Ovary (tissue), 7 donors: ENCODE measurements at regions not wholly inside any gene's neighbourhood (a gene's known extent, or its start where the extent isn't known, plus 50 kb on each side); places are given as distances from the start of the nearest gene placed in this dataset.

ENCODE experiments used
- DNase-seq, 5 donors: peaks; one replicate each; pipeline ENCODE4 v3.0.0-alpha.2; 2019 to 2020
- H3K27ac ChIP-seq, 2 donors: fragments of 200-600 bp; one replicate each; pipeline versions ENCODE4 v1.5.1 to v1.8.0; 2019 to 2022
- H3K27me3 ChIP-seq: fragments of 200-600 bp; one replicate; pipeline ENCODE4 v1.8.0; 2022
- H3K36me3 ChIP-seq: fragments of 200-600 bp; sonication (generic); one replicate; pipeline ENCODE4 v1.5.1; 2019
- H3K4me1 ChIP-seq: one replicate; pipeline ENCODE4 v1.8.1; 2013; ENCODE audit warnings: mild to moderate bottlenecking, moderate library complexity; ENCODE audit not compliant: insufficient read depth
- H3K4me3 ChIP-seq: fragments of 200-600 bp; sonication (generic); one replicate; pipeline ENCODE4 v1.5.1; 2017
- H3K9me3 ChIP-seq, 2 donors: fragments of 200-600 bp in 1 of 2; sonication (generic) in 1 of 2; one replicate each; pipeline versions ENCODE4 v1.5.1 to v1.8.1; 2013 to 2019; ENCODE audit warnings: mild to moderate bottlenecking in 1 of 2, moderate library complexity in 1 of 2
- CTCF ChIP-seq, 3 donors: fragments of 450-650 bp in 2 of 3; fragments of 200-600 bp in 1 of 3; IDR thresholded peaks; one replicate each; pipeline versions ENCODE4 v1.5.1 to v1.8.0; 2016 to 2022; ENCODE audit warnings: antibody characterized with exemption in 3 of 3, mild to moderate bottlenecking in 1 of 3
- EP300 ChIP-seq: sonication (generic); formaldehyde crosslinking; IDR thresholded peaks from one replicate; pipeline ENCODE4 v1.6.1; 2017; ENCODE audit warnings: antibody characterized with exemption
- POLR2A ChIP-seq: fragments of 450-650 bp; IDR thresholded peaks from one replicate; pipeline ENCODE4 v1.6.1; 2017; ENCODE audit warnings: antibody characterized with exemption, mild to moderate bottlenecking, moderate library complexity
- WGBS, 3 donors: extraction: QIAGEN DNeasy Blood & Tissue Kit in 1 of 3; methylation state at CpG; one replicate each; pipeline versions ENCODE4 v1.1.5 to v1.1.7; 2013 to 2017; 5-methylcytosine and 5-hydroxymethylcytosine counted together
- intact Hi-C, 4 donors: fragments of 100-400 bp; cut with DNase I; formaldehyde crosslinking; loops; one replicate each; pipeline versions ENCODE4 v1.11.0 to v1.15.1; 2022 to 2023
- donor health status: DM: no; HTN: no; CAD: no; lungs with moderate emphysema.
- donor health status: DM: no; HTN: no; CAD: no.
- donor health status: Bipolar disorder and iron deficiency.
- donor health status: DM: no; HTN: no; CAD: no.
- donor health status: DM: yes; HTN: yes; CAD: no.

- intact Hi-C loops, result loop anchor here in 1 of 4 donors (5.0 kb wide), 1 partner anchor 758 kb away; no protein-coding TSS in a partner anchor
- no peak overlapping the region for H3K27ac ChIP-seq
- H3K4me1 ChIP-seq, result peaks cover 1% of the 10 kb centered on the region
- no peak overlapping the region for H3K4me3 ChIP-seq
- 59 to 70% (median 61%) methylated on average over 5 of the region's 5 CpGs for WGBS, 3 donors
- peak in 4 of 5 donors; percentile 14 to 39 (median 28) for DNase-seq
- H3K9me3 ChIP-seq, result no peaks in the 10 kb centered on the region
- H3K27me3 ChIP-seq, result no peaks in the 10 kb centered on the region
- no peak for TF ChIP-seq CTCF (IDR thresholded peaks at IDR 0.05)
- no peak for TF ChIP-seq EP300
- TF ChIP-seq POLR2A, result no peak
- no peaks in the 10 kb centered on the region for H3K36me3 ChIP-seq
These were observed 91.0 kb downstream of the SCP2D1 start for GRCh38 chr20:18904624-18905023.

GRCh38 chr20:18906046-18906445 is 92.5 kb downstream of the SCP2D1 start:
- WGBS, 3 donors, result 93 to 94% (median 93%) methylated on average over 2 of the region's 2 CpGs
- Histone ChIP-seq H3K27me3 (no peaks in the 10 kb centered on the region), H3K4me1 (peaks cover 1% of the 10 kb centered on the region), H3K4me3 (no peak overlapping the region), H3K36me3 (no peaks in the 10 kb centered on the region), H3K27ac (no peak overlapping the region), H3K9me3 (no peaks in the 10 kb centered on the region)
- TF ChIP-seq CTCF (IDR thresholded peaks at IDR 0.05), result no peak
- TF ChIP-seq POLR2A, result no peak
- no peak for TF ChIP-seq EP300
- intact Hi-C loops, result loop anchor here in 1 of 4 donors (5.0 kb wide), 1 partner anchor 756 kb away; no protein-coding TSS in a partner anchor
- no peak for DNase-seq

GRCh38 chr20:18907353-18907752 is 93.8 kb downstream of the SCP2D1 start:
- Histone ChIP-seq H3K27ac (no peak overlapping the region), H3K4me1 (peaks cover 1% of the 10 kb centered on the region)
- TF ChIP-seq POLR2A (no peak), CTCF (IDR thresholded peaks at IDR 0.05) (no peak), EP300 (no peak)

GRCh38 chr20:18908109-18908508 is 94.5 kb downstream of the SCP2D1 start:
- Histone ChIP-seq H3K4me1 (peaks cover 1% of the 10 kb centered on the region), H3K27me3 (no peaks in the 10 kb centered on the region), H3K36me3 (no peaks in the 10 kb centered on the region), H3K27ac (no peak overlapping the region), H3K9me3 (no peaks in the 10 kb centered on the region), H3K4me3 (no peak overlapping the region)
- no peak for DNase-seq
- WGBS, 3 donors, result 42 to 62% (median 57%) methylated on average over 3 of the region's 3 CpGs
- no peak for TF ChIP-seq EP300
- no peak for TF ChIP-seq CTCF (IDR thresholded peaks at IDR 0.05)
- no peak for TF ChIP-seq POLR2A
- intact Hi-C loops, result loop anchor here in 1 of 4 donors (5.0 kb wide), 1 partner anchor 754 kb away; no protein-coding TSS in a partner anchor

More at GRCh38 chr20:18907353-18907752, 93.8 kb downstream of the SCP2D1 start:
- H3K9me3 ChIP-seq, result no peaks in the 10 kb centered on the region
- no peaks in the 10 kb centered on the region for H3K27me3 ChIP-seq
- intact Hi-C loops, result loop anchor here in 1 of 4 donors (5.0 kb wide), 1 partner anchor 755 kb away; no protein-coding TSS in a partner anchor
- WGBS, 3 donors, result 81 to 86% (median 82%) methylated on average over 6 of the region's 6 CpGs
- no peak for DNase-seq
- H3K36me3 ChIP-seq, result no peaks in the 10 kb centered on the region
- no peak overlapping the region for H3K4me3 ChIP-seq
